Mucosa of stomach (tissue), 1 donor: ENCODE measurements at regions not wholly inside any gene's neighbourhood (a gene's known extent, or its start where the extent isn't known, plus 50 kb on each side); places are given as distances from the start of the nearest gene placed in this dataset.
"Not testable (repeated sequence)": the region's sequence is repeated elsewhere in the genome, so short reads cannot be mapped to it uniquely, and the experiment has no call there.

Experiments used
- H3K27me3 ChIP-seq: one replicate; pipeline ENCODE4 v1.7.0; 2013; ENCODE audit warnings: mild to moderate bottlenecking, low read length; ENCODE audit not compliant: control insufficient read depth, insufficient read depth
- H3K36me3 ChIP-seq: one replicate; pipeline ENCODE4 v1.7.0; 2013; ENCODE audit warnings: low read length; ENCODE audit not compliant: control insufficient read depth, insufficient read depth
- H3K4me1 ChIP-seq: one replicate; pipeline ENCODE4 v1.7.0; 2013; ENCODE audit warnings: mild to moderate bottlenecking, low read length; ENCODE audit not compliant: control insufficient read depth, insufficient read depth
- H3K4me3 ChIP-seq: one replicate; pipeline ENCODE4 v1.7.0; 2013; ENCODE audit warnings: low read length
- H3K9ac ChIP-seq: one replicate; pipeline ENCODE4 v1.7.0; 2013; ENCODE audit warnings: mild to moderate bottlenecking, low read length, moderate library complexity
- H3K9me3 ChIP-seq: one replicate; pipeline ENCODE4 v1.7.0; 2013; ENCODE audit warnings: mild to moderate bottlenecking, low read length, moderate library complexity; ENCODE audit not compliant: control insufficient read depth
- donor health status: Pancreatic carcinoma.

- H3K27me3 ChIP-seq, H3K9me3 ChIP-seq, H3K4me1 ChIP-seq, H3K9ac ChIP-seq, H3K36me3 ChIP-seq, H3K4me3 ChIP-seq: not testable (repeated sequence)
Observed at GRCh38 chr22:11017108-11017507, 4510.9 kb upstream of the OR11H1 start.

GRCh38 chr22:11020522-11020921 lies 4507.5 kb upstream of the OR11H1 start:
- not testable (repeated sequence) for H3K9ac ChIP-seq, H3K36me3 ChIP-seq, H3K9me3 ChIP-seq, H3K27me3 ChIP-seq, H3K4me3 ChIP-seq, H3K4me1 ChIP-seq

- peaks cover 19% of the 10 kb centered on the region for H3K9me3 ChIP-seq
- H3K36me3 ChIP-seq, H3K4me1 ChIP-seq, H3K4me3 ChIP-seq, H3K9ac ChIP-seq, H3K27me3 ChIP-seq: not testable (repeated sequence)
Observed at GRCh38 chr22:11026541-11026940, 4501.5 kb upstream of the OR11H1 start.

- not testable (repeated sequence) for H3K27me3 ChIP-seq, H3K9ac ChIP-seq, H3K4me1 ChIP-seq, H3K36me3 ChIP-seq
- Histone ChIP-seq H3K9me3 (peaks cover 22% of the 10 kb centered on the region), H3K4me3 (peak overlapping the region; percentile 10)
Observed at GRCh38 chr22:11027064-11027463, 4500.9 kb upstream of the OR11H1 start.

- Histone ChIP-seq H3K9me3 (peaks cover 22% of the 10 kb centered on the region), H3K4me3 (peak overlapping the region; percentile 10)
- H3K9ac ChIP-seq, H3K36me3 ChIP-seq, H3K4me1 ChIP-seq, H3K27me3 ChIP-seq: not testable (repeated sequence)
Observed at GRCh38 chr22:11027532-11027931, 4500.5 kb upstream of the OR11H1 start.

GRCh38 chr22:11028180-11028579 lies 4499.8 kb upstream of the OR11H1 start:
- H3K9ac ChIP-seq, H3K36me3 ChIP-seq, H3K27me3 ChIP-seq, H3K4me3 ChIP-seq, H3K4me1 ChIP-seq: not testable (repeated sequence)
- peaks cover 27% of the 10 kb centered on the region for H3K9me3 ChIP-seq

- H3K9me3 ChIP-seq: peaks cover 32% of the 10 kb centered on the region
- H3K4me1 ChIP-seq, H3K36me3 ChIP-seq, H3K4me3 ChIP-seq, H3K9ac ChIP-seq, H3K27me3 ChIP-seq: not testable (repeated sequence)
Observed at GRCh38 chr22:11029534-11029933, 4498.5 kb upstream of the OR11H1 start.

- not testable (repeated sequence) for H3K4me3 ChIP-seq
- H3K9me3 ChIP-seq: peaks cover 34% of the 10 kb centered on the region
Observed at GRCh38 chr22:11029967-11030366, 4498.0 kb upstream of the OR11H1 start.

GRCh38 chr22:11030571-11031410 lies 4497.2 kb upstream of the OR11H1 start:
- H3K9me3 ChIP-seq: peaks cover 36% of the 10 kb centered on the region
- H3K4me3 ChIP-seq, H3K27me3 ChIP-seq: not testable (repeated sequence)

More at GRCh38 chr22:11029967-11030366, 4498.0 kb upstream of the OR11H1 start:
- H3K4me1 ChIP-seq, H3K9ac ChIP-seq, H3K27me3 ChIP-seq, H3K36me3 ChIP-seq: not testable (repeated sequence)

GRCh38 chr22:11032115-11032514 lies 4495.9 kb upstream of the OR11H1 start:
- H3K4me3 ChIP-seq, H3K9ac ChIP-seq, H3K4me1 ChIP-seq, H3K27me3 ChIP-seq, H3K36me3 ChIP-seq: not testable (repeated sequence)
- H3K9me3 ChIP-seq: peaks cover 35% of the 10 kb centered on the region

More at GRCh38 chr22:11030571-11031410, 4497.2 kb upstream of the OR11H1 start:
- not testable (repeated sequence) for H3K36me3 ChIP-seq, H3K4me1 ChIP-seq, H3K9ac ChIP-seq

GRCh38 chr22:11034660-11034987 lies 4493.4 kb upstream of the OR11H1 start:
- not testable (repeated sequence) for H3K4me3 ChIP-seq, H3K9ac ChIP-seq, H3K27me3 ChIP-seq, H3K36me3 ChIP-seq, H3K4me1 ChIP-seq
- peaks cover 39% of the 10 kb centered on the region for H3K9me3 ChIP-seq

GRCh38 chr22:11035031-11035873 lies 4492.7 kb upstream of the OR11H1 start:
- H3K9ac ChIP-seq, H3K4me1 ChIP-seq, H3K27me3 ChIP-seq, H3K4me3 ChIP-seq, H3K36me3 ChIP-seq: not testable (repeated sequence)
- peaks cover 36% of the 10 kb centered on the region for H3K9me3 ChIP-seq
